Stimulated activated CD4-positive, alpha-beta T cell treated with anti-CD3 and anti-CD28 coated beads, Interleukin-4, amount 100 ng/mL, for 4 hours (primary cell): ENCODE measurements at regions not wholly inside any gene's neighbourhood (a gene's known extent, or its start where the extent isn't known, plus 50 kb on each side); places are given as distances from the start of the nearest gene placed in this dataset.
"Not testable (repeated sequence)": the region's sequence is repeated elsewhere in the genome, so short reads cannot be mapped to it uniquely, and the experiment has no call there.

ENCODE experiments used
- DNase-seq, 2 experiments: peaks; one replicate each; pipeline ENCODE4 v3.0.0-alpha.2; 2020

GRCh38 chr1:228870041-228870713 lies 134.9 kb downstream of the RHOU start:
- DNase-seq: no peak

GRCh38 chr1:228871314-228872061 lies 136.2 kb downstream of the RHOU start:
- no peak for DNase-seq

DNA sequence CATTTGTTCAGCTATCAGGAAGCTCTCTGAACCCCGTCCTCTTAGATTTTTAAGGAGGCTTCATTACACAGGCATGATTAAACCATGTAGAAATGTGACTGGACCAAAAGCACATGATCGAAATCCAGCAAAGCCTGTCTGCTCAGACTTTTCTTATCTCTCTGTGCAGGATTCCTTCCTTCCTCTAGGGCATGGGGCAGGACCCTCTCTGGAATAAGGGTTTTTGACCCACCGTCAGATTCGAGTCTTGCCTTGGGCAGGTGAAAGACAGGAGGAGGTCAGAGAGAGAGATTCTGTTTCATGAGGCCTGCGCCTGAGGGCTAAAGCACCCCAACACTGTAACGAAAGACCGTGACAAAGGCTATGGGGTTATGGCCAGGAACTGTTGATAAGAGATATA lies 136.8 kb downstream of the RHOU start:
- DNase-seq: no peak

DNA sequence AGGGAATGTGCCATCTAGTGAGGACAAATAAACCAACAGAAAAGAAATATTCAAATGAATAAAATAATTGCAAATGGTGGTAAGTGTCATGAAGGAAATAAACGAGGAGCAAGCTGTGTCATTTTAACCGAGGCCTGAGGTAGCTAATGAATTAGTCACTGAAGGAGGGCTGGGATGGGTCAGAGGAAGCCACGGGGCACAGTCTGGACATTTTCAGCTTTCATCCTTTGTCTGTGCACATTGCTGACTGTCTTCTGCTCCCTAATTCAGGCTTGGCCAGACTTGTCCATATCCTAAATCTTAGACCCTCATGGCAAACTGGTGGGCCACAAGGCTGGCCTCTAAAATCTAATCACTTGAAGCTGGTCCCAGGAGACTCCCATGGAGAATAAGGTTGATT lies 138.4 kb downstream of the RHOU start:
- no peak for DNase-seq

DNA sequence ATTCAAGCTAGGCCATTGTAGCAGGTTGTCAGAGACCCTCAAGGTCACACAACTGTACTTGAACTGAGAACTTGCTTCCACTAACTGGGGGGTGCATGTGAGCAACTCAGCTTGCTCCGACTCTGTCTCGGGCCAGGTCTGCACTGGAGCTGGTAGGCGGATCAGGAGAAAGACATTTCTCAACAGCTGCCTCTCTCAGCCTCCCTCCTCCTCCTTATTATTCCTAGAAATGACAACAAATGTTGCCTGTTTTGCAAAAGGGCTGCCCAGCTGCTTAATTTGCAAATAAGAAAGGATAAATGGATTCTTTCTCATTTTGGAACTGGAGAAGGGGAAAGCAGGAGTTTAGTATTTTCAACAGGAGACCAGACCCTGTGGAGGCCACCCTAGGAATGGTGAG lies 140.5 kb downstream of the RHOU start:
- no peak for DNase-seq

- DNase-seq: no peak
Observed at GRCh38 chr1:228876187-228876586, 140.9 kb downstream of the RHOU start.

DNA sequence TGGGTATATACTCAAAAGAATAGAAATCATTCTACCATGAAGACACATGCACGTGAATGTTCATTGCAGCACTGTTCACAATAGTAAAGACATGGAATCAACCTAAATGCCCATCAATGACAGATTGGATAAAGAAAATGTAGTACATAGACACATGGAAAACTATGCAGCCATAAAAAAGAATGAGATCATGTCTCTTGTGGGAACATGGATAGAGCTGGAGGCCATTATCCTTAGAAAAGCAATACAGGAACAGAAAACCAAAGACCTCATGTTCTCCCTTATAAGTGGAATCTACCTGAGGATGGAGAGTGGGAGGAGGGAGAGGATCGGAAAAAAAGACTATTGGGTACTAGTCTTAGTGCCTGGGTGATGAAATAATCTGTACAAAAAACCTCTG lies 143.9 kb downstream of the RHOU start:
- no peak for DNase-seq

- DNase-seq: no peak
Observed at GRCh38 chr1:228882041-228882770, 146.9 kb downstream of the RHOU start.

DNA sequence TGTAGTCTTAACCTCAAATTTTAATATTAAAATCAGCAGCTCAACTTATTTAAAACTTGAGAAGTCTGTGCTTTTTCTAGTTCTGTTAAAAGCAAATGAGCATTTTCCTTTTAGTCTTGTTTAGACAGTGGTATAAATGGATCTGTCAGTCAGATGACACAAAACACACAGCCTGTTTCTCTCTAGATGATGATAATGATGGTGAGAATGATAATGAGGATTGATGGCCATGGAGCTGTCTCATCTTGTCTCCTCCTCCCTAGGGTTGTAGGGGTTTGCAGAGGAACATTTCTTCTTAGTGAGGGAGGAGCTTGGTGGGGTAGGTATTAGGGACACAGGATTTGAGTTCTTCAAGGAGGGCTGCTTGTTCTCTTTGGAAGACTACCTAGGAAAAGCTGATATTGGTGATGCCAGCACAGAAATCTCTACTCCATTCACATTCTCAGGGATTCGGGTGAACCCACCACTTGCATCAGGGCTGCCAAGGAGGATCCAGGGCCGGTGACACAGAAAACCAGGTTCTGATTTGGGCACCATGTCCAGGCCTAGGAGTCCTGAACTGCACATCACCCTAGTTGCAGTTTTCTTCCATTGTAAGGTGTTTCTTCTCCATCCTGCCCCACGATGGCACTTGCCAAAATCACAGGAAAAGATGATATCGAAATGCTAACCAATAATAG lies 147.6 kb downstream of the RHOU start:
- DNase-seq: no peak

DNA sequence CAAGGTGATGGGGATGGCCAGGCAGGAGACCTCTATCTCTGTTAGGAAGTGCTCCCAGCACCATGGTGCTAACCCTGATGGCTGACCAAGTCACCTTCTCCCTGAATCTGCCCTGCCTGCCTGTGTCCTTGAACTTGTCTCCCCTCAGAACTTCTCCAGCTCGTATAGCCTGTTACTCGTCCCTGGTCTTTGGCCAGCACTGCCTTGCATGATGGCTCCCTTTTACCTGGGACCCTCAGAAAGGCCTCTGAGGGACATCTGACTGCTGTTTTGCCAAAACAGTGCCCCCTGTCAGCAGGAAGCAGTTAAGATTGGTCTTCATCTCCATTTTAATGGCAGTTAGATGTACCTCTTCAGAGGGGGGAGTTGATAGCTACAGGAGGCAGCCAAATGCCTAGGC lies 148.3 kb downstream of the RHOU start:
- DNase-seq: no peak

DNA sequence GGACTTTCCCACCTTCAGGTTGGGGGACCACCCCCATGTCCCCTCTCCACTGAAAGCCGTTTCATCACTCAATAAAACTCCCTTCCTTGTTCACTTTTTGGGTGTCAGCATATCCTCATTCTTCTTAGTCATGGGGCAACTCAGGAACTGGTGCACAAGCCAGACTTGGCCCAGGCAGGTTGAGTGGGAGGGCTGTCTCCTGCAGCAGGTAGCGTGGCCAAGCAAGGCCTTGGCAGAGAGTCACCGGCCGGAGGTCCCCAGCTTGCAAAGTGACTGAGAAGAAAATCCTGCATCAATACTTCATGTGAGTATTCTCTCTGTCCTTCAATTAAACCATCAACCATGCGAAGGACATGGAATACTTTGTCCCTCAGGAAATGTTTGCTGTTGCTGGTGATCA lies 148.9 kb downstream of the RHOU start:
- no peak for DNase-seq

- no peak for DNase-seq
Observed at GRCh38 chr1:228884615-228885566, 149.6 kb downstream of the RHOU start.

DNA sequence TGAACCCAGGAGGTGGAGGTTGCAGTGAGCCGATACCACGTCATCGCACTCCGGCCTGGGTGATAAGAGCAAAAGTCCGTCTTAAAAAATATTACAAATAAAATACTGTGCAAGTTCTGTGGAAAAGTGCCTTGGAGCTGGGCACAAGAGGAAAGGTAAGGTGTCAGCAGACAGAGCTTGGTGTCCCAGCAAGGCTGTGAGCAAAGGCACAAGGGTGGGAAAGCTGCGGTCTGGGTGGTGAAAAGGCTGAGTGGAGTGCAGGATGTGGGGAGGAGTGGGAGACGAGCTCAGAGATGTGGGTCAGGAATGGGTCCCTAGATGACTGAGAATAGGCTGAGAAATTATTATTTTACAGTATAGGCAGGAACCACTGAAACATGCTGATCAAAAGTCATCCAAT lies 150.6 kb downstream of the RHOU start:
- no peak for DNase-seq

DNA sequence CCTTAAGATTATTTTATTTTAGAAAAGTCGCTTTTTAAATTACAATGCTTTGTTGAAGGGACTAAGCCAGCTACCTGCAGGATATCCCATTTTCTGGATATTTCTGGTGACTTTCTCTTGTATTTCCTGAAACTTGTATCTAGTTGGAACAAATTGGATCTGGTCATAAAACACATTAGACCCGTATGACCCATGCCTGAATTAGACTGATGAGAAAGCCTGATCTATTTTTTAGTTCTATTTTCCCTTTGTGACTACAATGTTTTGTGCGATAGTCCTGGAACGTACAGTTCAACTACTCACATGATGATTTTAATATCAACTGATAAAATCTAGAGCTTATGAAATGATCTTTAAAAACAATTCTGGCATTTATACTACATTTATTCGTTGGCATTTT lies 151.8 kb downstream of the RHOU start:
- no peak for DNase-seq

GRCh38 chr1:228887960-228888359 lies 152.7 kb downstream of the RHOU start:
- no peak for DNase-seq

- DNase-seq: no peak
Observed at GRCh38 chr1:228889289-228889688, 154.0 kb downstream of the RHOU start.

DNA sequence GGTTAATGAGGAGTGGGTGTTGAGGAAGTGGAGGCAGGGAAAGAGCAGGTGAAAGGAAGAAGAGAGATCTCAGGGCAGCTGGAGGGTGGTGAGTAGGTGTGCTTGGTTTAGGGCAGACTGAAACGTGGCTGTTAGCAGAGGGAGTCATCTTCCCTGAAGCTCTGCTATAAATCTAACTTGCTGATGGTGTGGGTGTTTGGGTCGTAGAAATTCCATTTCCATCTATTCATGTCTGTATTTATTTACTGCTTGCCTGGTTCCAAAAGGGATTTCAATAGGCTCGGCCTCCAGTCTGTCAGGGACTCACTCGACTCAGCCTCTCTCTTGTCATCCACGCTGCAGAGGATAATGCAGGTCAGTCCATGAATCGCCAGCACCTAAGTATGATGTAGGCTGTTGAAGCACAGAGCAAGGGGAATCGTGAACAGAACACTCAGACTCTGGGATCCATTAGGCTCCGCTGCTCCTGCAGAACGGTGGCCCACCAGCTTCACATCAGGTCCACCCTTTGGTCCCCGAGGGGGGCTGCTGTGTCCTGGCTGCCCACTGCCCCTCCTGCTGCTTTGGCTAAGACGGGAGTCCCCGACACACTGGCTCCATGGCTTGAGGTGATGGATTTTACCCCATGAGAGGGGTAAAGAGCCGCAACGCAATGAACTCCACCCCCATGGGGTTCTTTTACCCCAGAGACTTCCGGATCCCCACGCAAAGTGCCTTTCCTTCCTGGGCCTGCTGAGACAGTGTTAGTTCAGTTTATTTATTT lies 156.2 kb downstream of the RHOU start:
- DNase-seq: no peak

GRCh38 chr1:228892200-228892599 lies 156.9 kb downstream of the RHOU start:
- not testable (repeated sequence) for DNase-seq

DNA sequence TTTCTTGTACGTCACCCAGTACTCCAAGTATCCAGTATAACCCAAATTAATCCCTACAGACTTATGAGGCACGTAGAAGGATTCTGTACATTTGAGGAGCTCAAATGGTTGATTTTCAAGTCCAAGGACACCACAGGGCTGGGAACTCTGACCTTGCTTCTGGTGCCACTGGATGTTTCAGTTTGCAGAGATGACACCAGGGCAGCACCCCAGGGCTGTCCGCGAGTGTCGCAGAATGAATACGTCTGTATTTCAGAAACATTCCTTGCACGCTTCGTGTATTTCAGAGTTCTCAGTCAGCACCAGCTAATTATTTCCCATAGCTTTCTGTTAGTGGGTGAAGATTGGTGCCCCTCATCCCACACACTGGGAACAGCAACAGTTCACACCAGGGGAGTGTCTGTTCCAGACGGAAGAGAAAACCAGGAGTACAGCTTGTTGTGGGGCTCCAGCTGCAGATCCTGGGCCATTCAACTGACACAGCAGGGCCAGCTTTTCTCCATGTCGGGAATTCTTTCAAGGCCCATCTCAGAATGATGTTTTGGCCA lies 159.2 kb downstream of the RHOU start:
- no peak for DNase-seq

DNA sequence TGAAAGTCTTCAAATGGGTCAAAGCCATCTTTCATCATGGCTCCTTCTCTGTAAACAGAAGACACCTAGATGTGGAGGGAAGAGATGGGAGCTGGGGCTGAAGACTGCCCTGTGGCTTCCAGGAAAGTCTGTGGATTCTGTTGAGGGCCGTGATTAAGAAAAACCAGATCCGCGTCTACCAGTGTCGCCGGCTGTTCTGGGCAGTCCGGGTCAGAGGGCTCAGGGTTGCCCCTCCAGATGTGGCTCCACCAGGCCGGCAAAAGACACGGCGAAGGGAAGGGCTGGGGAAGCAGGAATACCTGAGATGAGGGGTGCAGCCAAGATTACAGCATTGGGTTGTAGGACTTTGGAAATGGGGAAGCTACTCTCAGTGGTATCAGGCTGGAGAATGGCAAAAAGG lies 162.6 kb downstream of the RHOU start:
- no peak for DNase-seq

DNA sequence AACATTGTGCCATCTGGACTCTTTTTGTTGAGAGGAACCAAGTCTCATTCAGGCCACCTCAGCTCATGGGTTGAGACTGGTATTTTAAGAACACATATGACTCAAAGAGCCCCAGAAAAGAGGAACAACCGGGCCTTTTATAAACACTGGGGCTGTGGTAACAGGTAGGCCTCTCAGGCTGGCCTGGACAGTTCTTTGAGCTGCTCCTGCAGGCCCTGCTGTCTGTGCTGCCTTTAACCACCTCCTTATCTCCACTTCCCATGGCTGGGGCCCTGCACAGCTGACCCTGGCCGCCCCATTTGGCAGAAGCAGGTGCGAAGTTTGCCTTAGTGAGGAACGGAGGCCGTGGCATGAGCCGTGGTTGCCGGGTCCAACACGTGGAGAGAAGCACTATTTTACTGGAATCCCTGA lies 163.3 kb downstream of the RHOU start:
- no peak for DNase-seq
